ENCODE measurements at regions not wholly inside any gene's neighbourhood (a gene's known extent, or its start where the extent isn't known, plus 50 kb on each side); places are given as distances from the start of the nearest gene placed in this dataset.
"Not testable (repeated sequence)": the region's sequence is repeated elsewhere in the genome, so short reads cannot be mapped to it uniquely, and the experiment has no call there.

GRCh38 chr14:86129426-86129825 lies 599.5 kb downstream of the FLRT2 start:
- Histone ChIP-seq H3K9me3 (no peaks in the 10 kb centered on the region), H3K4me3 (no peak overlapping the region), H3K4me1 (no peaks in the 10 kb centered on the region), H3K36me3 (no peaks in the 10 kb centered on the region), H3K27me3 (no peaks in the 10 kb centered on the region), H3K27ac (no peak overlapping the region)
- 33 to 50% methylated on average over 1 of the region's 1 CpG for WGBS, 2 donors
- TF ChIP-seq EP300 (IDR thresholded peaks at IDR 0.05) (no peak), POLR2A (IDR thresholded peaks at IDR 0.05) (no peak), CTCF (IDR thresholded peaks at IDR 0.05) (no peak)
- DNase-seq (ENCODE audit: low spot score in 2 of 2), result no peak

DNA sequence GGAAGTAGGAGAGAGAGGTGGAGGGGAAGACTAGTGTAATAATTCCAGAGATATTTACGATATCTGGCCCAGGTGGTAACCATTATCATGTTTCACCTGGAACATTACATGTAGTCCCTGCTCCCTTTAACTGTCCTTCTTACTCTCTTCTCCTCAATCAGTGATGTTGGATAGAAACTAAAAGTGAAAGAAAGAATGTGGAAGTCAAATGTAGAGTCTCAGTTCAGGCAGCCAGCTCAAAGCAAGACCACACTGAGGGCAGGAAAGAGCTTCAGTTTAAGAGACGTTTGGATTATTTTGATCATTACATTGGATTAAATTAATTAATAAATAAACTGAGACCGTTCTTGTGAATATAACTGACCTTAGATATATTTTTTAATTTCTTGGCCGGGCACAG lies 594.4 kb downstream of the FLRT2 start:
- 88 to 92% methylated on average over 4 of the region's 4 CpGs for WGBS, 2 donors
- DNase-seq (ENCODE audit: low spot score in 2 of 2), result no peak

GRCh38 chr14:86115972-86116371 lies 586.0 kb downstream of the FLRT2 start:
- Histone ChIP-seq H3K4me1 (no peaks in the 10 kb centered on the region), H3K9me3 (no peaks in the 10 kb centered on the region), H3K27me3 (no peaks in the 10 kb centered on the region), H3K36me3 (no peaks in the 10 kb centered on the region), H3K27ac (no peak overlapping the region), H3K4me3 (no peak overlapping the region)
- no peak for TF ChIP-seq EP300 (IDR thresholded peaks at IDR 0.05)
- no peak for TF ChIP-seq CTCF (IDR thresholded peaks at IDR 0.05)
- TF ChIP-seq POLR2A (IDR thresholded peaks at IDR 0.05), result no peak
- no peak for DNase-seq (ENCODE audit: low spot score in 2 of 2)
- WGBS, 2 donors, result 92 to 94% methylated on average over 1 of the region's 1 CpG

More for the DNA sequence above, 594.4 kb downstream of the FLRT2 start:
- H3K36me3 ChIP-seq, result no peaks in the 10 kb centered on the region
- no peak overlapping the region for H3K27ac ChIP-seq
- no peaks in the 10 kb centered on the region for H3K27me3 ChIP-seq
- no peaks in the 10 kb centered on the region for H3K4me1 ChIP-seq
- TF ChIP-seq EP300 (IDR thresholded peaks at IDR 0.05), result no peak
- no peak for TF ChIP-seq POLR2A (IDR thresholded peaks at IDR 0.05)
- no peak for TF ChIP-seq CTCF (IDR thresholded peaks at IDR 0.05)
- H3K9me3 ChIP-seq, result no peaks in the 10 kb centered on the region
- H3K4me3 ChIP-seq, result no peak overlapping the region

DNA sequence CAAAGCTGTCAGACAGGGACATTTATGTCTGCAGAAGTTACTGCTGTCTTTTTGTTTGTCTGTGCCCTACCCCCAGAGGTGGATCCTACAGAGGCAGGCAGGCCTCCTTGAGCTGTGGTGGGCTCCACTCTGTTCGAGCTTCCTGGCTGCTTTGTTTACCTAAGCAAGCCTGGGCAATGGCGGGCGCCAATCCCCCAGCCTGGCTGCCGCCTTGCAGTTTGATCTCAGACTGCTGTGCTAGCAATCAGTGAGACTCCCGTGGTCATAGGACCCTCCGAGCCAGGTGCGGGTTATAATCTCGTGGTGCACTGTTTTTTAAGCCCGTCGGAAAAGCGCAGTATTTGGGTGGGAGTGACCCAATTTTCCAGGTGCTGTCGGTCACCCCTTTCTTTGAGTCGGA lies 580.9 kb downstream of the FLRT2 start:
- WGBS, 2 donors, result 86 to 88% methylated on average over 13 of the region's 13 CpGs
- not testable (repeated sequence) for H3K27me3 ChIP-seq; H3K4me1 ChIP-seq; H3K9me3 ChIP-seq; H3K4me3 ChIP-seq; H3K36me3 ChIP-seq; DNase-seq (ENCODE audit: low spot score in 2 of 2); H3K27ac ChIP-seq

- Histone ChIP-seq H3K27me3 (no peaks in the 10 kb centered on the region), H3K9me3 (peaks cover 0 to 2% (median 0%) of the 10 kb centered on the region in 4 donors), H3K27ac (no peak overlapping the region), H3K4me3 (no peak overlapping the region), H3K4me1 (no peaks in the 10 kb centered on the region), H3K36me3 (no peaks in the 10 kb centered on the region)
- no peak for DNase-seq (ENCODE audit: low spot score in 2 of 2)
- 52 to 56% methylated on average over 3 of the region's 3 CpGs for WGBS, 2 donors
- TF ChIP-seq CTCF (IDR thresholded peaks at IDR 0.05) (no peak), EP300 (IDR thresholded peaks at IDR 0.05) (no peak), POLR2A (IDR thresholded peaks at IDR 0.05) (no peak)
Measured at GRCh38 chr14:86104691-86105265, 574.8 kb downstream of the FLRT2 start.

GRCh38 chr14:86094512-86094911 lies 564.6 kb downstream of the FLRT2 start:
- no peaks in the 10 kb centered on the region for H3K27me3 ChIP-seq
- H3K4me3 ChIP-seq, result no peak overlapping the region
- H3K27ac ChIP-seq, result no peak overlapping the region
- TF ChIP-seq EP300 (IDR thresholded peaks at IDR 0.05) (no peak), CTCF (IDR thresholded peaks at IDR 0.05) (no peak), POLR2A (IDR thresholded peaks at IDR 0.05) (no peak)
- H3K9me3 ChIP-seq, result no peaks in the 10 kb centered on the region
- no peak for DNase-seq (ENCODE audit: low spot score in 2 of 2)
- H3K4me1 ChIP-seq, result no peaks in the 10 kb centered on the region
- no peaks in the 10 kb centered on the region for H3K36me3 ChIP-seq
